HG02938 (cell line): ENCODE measurements at regions not wholly inside any gene's neighbourhood (a gene's known extent, or its start where the extent isn't known, plus 50 kb on each side); places are given as distances from the start of the nearest gene placed in this dataset.
"Not testable (repeated sequence)": the region's sequence is repeated elsewhere in the genome, so short reads cannot be mapped to it uniquely, and the experiment has no call there.

Source experiments
- ATAC-seq: cut with Tn5 transposase; IDR thresholded peaks from one replicate; pipeline ENCODE4 v1.9.1; 2021; ENCODE audit warnings: mild to moderate bottlenecking, moderate library complexity; ENCODE audit not compliant: unreplicated experiment

GRCh38 chr6:58067867-58068548 is 750.6 kb downstream of the PRIM2 start:
- not testable (repeated sequence) for ATAC-seq

GRCh38 chr6:58073263-58073662 is 755.8 kb downstream of the PRIM2 start:
- ATAC-seq = no peak

- not testable (repeated sequence) for ATAC-seq
Measured at GRCh38 chr6:58090067-58090466, 772.6 kb downstream of the PRIM2 start.

- not testable (repeated sequence) for ATAC-seq
Measured at GRCh38 chr6:58097251-58097650, 779.8 kb downstream of the PRIM2 start.

GRCh38 chr6:58113960-58114359 is 796.5 kb downstream of the PRIM2 start:
- ATAC-seq = no peak

GRCh38 chr6:58117162-58117561 is 799.7 kb downstream of the PRIM2 start:
- ATAC-seq = not testable (repeated sequence)

- not testable (repeated sequence) for ATAC-seq
Measured at GRCh38 chr6:58121616-58122015, 804.2 kb downstream of the PRIM2 start.

GRCh38 chr6:58123770-58124169 is 806.3 kb downstream of the PRIM2 start:
- not testable (repeated sequence) for ATAC-seq

GRCh38 chr6:58128549-58128948 is 811.1 kb downstream of the PRIM2 start:
- not testable (repeated sequence) for ATAC-seq

- ATAC-seq = not testable (repeated sequence)
Measured at GRCh38 chr6:58129098-58129497, 811.7 kb downstream of the PRIM2 start.

GRCh38 chr6:58139746-58140145 is 822.3 kb downstream of the PRIM2 start:
- ATAC-seq = not testable (repeated sequence)

GRCh38 chr6:58171025-58171424 is 853.6 kb downstream of the PRIM2 start:
- ATAC-seq = not testable (repeated sequence)

GRCh38 chr6:58181557-58182065 is 864.2 kb downstream of the PRIM2 start:
- ATAC-seq = not testable (repeated sequence)

- ATAC-seq = not testable (repeated sequence)
Measured at GRCh38 chr6:58185300-58185699, 867.9 kb downstream of the PRIM2 start.

GRCh38 chr6:58193209-58193608 is 875.8 kb downstream of the PRIM2 start:
- not testable (repeated sequence) for ATAC-seq

- no peak for ATAC-seq
Measured at GRCh38 chr6:58198301-58198700, 880.9 kb downstream of the PRIM2 start.

GRCh38 chr6:58237124-58237523 is 919.7 kb downstream of the PRIM2 start:
- not testable (repeated sequence) for ATAC-seq

GRCh38 chr6:58238421-58238820 is 921.0 kb downstream of the PRIM2 start:
- not testable (repeated sequence) for ATAC-seq

- not testable (repeated sequence) for ATAC-seq
Measured at GRCh38 chr6:58257625-58258024, 940.2 kb downstream of the PRIM2 start.

- ATAC-seq = no peak
Measured at GRCh38 chr6:58290177-58290576, 972.7 kb downstream of the PRIM2 start.

- ATAC-seq = not testable (repeated sequence)
Measured at GRCh38 chr6:58291319-58291718, 973.9 kb downstream of the PRIM2 start.

- not testable (repeated sequence) for ATAC-seq
Measured at GRCh38 chr6:58307901-58308300, 990.5 kb downstream of the PRIM2 start.

GRCh38 chr6:58332108-58332507 is 1014.7 kb downstream of the PRIM2 start:
- not testable (repeated sequence) for ATAC-seq
